ENCODE measurements at regions not wholly inside any gene's neighbourhood (a gene's known extent, or its start where the extent isn't known, plus 50 kb on each side); places are given as distances from the start of the nearest gene placed in this dataset.

DNA sequence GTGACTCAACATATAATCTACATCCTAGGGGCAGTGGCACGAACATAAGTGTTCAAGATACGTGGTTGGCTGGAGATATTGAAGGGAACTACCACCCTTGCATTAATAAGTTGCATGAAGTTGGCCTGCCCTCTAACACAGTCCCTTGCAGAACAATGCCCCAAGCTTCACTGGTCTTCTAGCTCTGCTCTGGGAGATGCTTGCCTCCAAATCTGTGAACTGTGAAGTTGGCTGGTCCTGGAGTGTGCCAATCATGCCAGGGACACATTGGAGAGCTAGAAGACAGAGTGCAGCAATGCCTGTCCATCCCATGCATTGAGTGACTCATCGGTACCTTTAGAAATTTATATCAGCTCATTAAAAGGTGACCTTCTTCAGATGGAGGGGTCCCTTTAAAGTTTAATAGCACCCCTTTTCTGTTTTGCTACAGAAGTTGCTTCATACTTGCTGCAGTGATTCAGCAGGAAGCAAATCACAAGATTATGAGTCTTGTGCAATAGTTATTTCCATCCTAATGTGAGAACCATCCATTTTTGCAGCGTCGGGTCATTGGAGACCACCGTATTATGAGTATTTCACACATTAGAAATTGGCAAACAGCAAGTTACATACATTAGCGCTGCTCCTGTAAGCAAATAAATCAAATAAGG is 55.2 kb upstream of the KAZN start:
- Mint-ChIP-seq H3K9me3 (peaks cover 0 to 7% (median 0%) of the 10 kb centered on the region in 8 donors), H3K27ac (no peak overlapping the region), H3K36me3 (no peaks in the 10 kb centered on the region), H3K27me3 (peaks cover 1 to 4% of the 10 kb centered on the region in 2 donors), H3K4me3 (no peak overlapping the region), H3K4me1 (no peaks in the 10 kb centered on the region)
- no peak for DNase-seq
- intact Hi-C loops (cut with micrococcal nuclease): no loop called here
- no peak overlapping the region for H3K27ac ChIP-seq (ENCODE audit: low read depth, low read length)
- H3K27me3 ChIP-seq (ENCODE audit: insufficient read depth, low read length): no peaks in the 10 kb centered on the region
- no peaks in the 10 kb centered on the region for H3K4me1 ChIP-seq (ENCODE audit: insufficient read depth, low read length)
- no peaks in the 10 kb centered on the region for H3K9me3 ChIP-seq (ENCODE audit: control insufficient read depth in 1 of 2, low read length in 2 of 2)
- ChIA-PET CTCF (ENCODE audit: partially characterized antibody) (no interaction called here), POLR2A (ENCODE audit: partially characterized antibody) (no interaction called here)
- no peaks in the 10 kb centered on the region for H3K36me3 ChIP-seq (ENCODE audit: insufficient read depth, low read length)
- H3K4me3 ChIP-seq (ENCODE audit: low read length in 2 of 2): no peak overlapping the region

DNA sequence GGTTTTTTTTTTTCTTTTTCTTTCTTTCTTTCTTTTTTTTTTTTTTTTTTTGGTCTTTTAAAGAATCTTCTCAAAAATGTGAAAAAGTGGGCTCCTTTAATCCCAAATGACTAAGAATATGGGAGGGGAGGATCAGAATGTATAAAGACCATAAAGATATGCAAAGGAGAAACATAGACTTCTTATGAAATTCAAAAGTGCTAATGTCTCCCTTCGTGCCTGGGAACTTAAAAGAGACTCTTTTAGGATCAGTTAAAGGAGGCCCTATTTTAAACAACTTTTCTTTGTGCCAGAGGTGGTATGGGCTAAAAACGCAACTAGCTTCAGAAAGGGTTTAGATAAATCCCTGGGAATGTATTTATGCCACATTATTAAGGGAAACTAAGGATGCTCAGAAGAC is 54.2 kb upstream of the KAZN start:
- H3K27ac ChIP-seq (ENCODE audit: low read depth, low read length): no peak overlapping the region
- no peak overlapping the region for H3K27ac Mint-ChIP-seq
- H3K36me3 ChIP-seq (ENCODE audit: insufficient read depth, low read length): no peaks in the 10 kb centered on the region
- POLR2A ChIA-PET (ENCODE audit: partially characterized antibody): no interaction called here
- H3K9me3 Mint-ChIP-seq: peaks cover 0 to 7% (median 0%) of the 10 kb centered on the region in 8 donors
- CTCF ChIA-PET (ENCODE audit: partially characterized antibody): no interaction called here
- no peak for DNase-seq
- H3K36me3 Mint-ChIP-seq: no peaks in the 10 kb centered on the region
- intact Hi-C loops (cut with micrococcal nuclease): no loop called here
- H3K27me3 ChIP-seq (ENCODE audit: insufficient read depth, low read length): no peaks in the 10 kb centered on the region
- no peak overlapping the region for H3K4me3 Mint-ChIP-seq
- H3K9me3 ChIP-seq (ENCODE audit: control insufficient read depth in 1 of 2, low read length in 2 of 2): no peaks in the 10 kb centered on the region
- no peaks in the 10 kb centered on the region for H3K4me1 ChIP-seq (ENCODE audit: insufficient read depth, low read length)
- H3K4me3 ChIP-seq (ENCODE audit: low read length in 2 of 2): no peak overlapping the region
- H3K4me1 Mint-ChIP-seq: no peaks in the 10 kb centered on the region
- H3K27me3 Mint-ChIP-seq: peaks cover 3 to 4% of the 10 kb centered on the region in 2 donors

DNA sequence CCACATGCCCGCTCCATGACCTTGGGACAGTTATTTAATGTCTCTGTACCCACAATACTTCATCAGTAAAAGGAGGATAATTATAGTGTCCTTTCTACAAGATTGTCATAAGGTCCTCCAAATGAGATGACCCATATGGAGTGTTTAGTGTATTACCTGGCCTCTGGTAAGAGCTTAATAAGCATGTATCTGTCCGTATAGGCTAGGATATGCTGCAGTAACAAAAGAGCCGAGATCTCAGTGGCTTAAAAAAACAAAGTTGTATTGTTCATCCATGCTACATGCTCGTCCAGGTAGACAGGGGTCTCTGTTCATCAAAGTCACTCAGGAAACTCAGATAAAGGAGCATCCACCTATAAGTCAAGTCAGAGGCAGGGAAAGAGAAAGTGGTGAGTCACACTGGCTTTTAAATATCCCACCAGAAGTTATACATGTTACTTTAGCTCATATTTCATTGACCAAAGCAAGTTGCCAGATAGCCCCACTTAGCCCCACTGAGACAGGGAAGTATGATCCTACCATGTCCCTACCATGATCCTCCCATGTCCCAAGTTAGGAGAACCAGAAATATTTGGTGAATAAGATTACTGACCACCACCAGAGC is 53.0 kb upstream of the KAZN start:
- H3K27ac Mint-ChIP-seq: no peak overlapping the region
- Histone ChIP-seq H3K36me3 (ENCODE audit: insufficient read depth, low read length) (no peaks in the 10 kb centered on the region), H3K27ac (ENCODE audit: low read depth, low read length) (no peak overlapping the region), H3K27me3 (ENCODE audit: insufficient read depth, low read length) (no peaks in the 10 kb centered on the region), H3K4me1 (ENCODE audit: insufficient read depth, low read length) (no peaks in the 10 kb centered on the region), H3K9me3 (ENCODE audit: control insufficient read depth in 1 of 2, low read length in 2 of 2) (no peaks in the 10 kb centered on the region), H3K4me3 (ENCODE audit: low read length in 2 of 2) (no peak overlapping the region)
- DNase-seq: no peak
- peaks cover 4 to 8% of the 10 kb centered on the region in 2 donors for H3K27me3 Mint-ChIP-seq
- H3K4me1 Mint-ChIP-seq: no peaks in the 10 kb centered on the region
- no peaks in the 10 kb centered on the region for H3K36me3 Mint-ChIP-seq
- POLR2A ChIA-PET (ENCODE audit: partially characterized antibody): no interaction called here
- CTCF ChIA-PET (ENCODE audit: partially characterized antibody): no interaction called here
- intact Hi-C loops (cut with micrococcal nuclease): no loop called here
- H3K9me3 Mint-ChIP-seq: peaks cover 0 to 7% (median 0%) of the 10 kb centered on the region in 8 donors
- no peak overlapping the region for H3K4me3 Mint-ChIP-seq

DNA sequence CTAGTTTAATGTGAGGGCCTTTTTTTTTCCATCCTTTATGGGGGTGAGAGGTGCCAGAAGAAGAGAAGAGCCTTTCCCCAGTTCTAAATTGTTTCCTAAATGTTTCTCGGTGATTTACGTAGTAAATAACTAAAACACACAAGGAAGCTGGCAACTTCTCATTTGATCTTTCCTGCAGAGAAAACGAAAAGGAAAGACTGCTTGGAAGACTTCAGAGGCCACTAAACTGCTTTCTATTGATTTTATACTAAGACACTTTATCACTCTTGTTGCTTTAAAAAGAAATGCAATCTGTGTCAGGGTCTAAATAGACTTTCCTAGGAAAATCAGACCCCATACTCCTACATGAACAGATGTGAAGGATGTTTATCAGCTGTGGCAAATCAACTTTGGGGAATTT is 52.1 kb upstream of the KAZN start:
- CTCF ChIA-PET (ENCODE audit: partially characterized antibody): no interaction called here

More for the DNA sequence above, 52.1 kb upstream of the KAZN start:
- no peak for DNase-seq
- no peaks in the 10 kb centered on the region for H3K27me3 ChIP-seq (ENCODE audit: insufficient read depth, low read length)
- intact Hi-C loops (cut with micrococcal nuclease): no loop called here
- H3K4me1 ChIP-seq (ENCODE audit: insufficient read depth, low read length): no peaks in the 10 kb centered on the region
- no peak overlapping the region for H3K4me3 ChIP-seq (ENCODE audit: low read length in 2 of 2)
- no peaks in the 10 kb centered on the region for H3K4me1 Mint-ChIP-seq
- peaks cover 0 to 7% (median 0%) of the 10 kb centered on the region in 8 donors for H3K9me3 Mint-ChIP-seq
- no peaks in the 10 kb centered on the region for H3K36me3 Mint-ChIP-seq
- H3K27ac Mint-ChIP-seq: no peak overlapping the region
- H3K9me3 ChIP-seq (ENCODE audit: control insufficient read depth in 1 of 2, low read length in 2 of 2): no peaks in the 10 kb centered on the region
- no peak overlapping the region for H3K27ac ChIP-seq (ENCODE audit: low read depth, low read length)
- H3K36me3 ChIP-seq (ENCODE audit: insufficient read depth, low read length): no peaks in the 10 kb centered on the region
- H3K4me3 Mint-ChIP-seq: no peak overlapping the region
- H3K27me3 Mint-ChIP-seq: peaks cover 7 to 9% of the 10 kb centered on the region in 2 donors
- POLR2A ChIA-PET (ENCODE audit: partially characterized antibody): no interaction called here
